Hepatocyte (in vitro differentiated cells): ENCODE measurements at regions not wholly inside any gene's neighbourhood (a gene's known extent, or its start where the extent isn't known, plus 50 kb on each side); places are given as distances from the start of the nearest gene placed in this dataset.

Experiments used
- DNase-seq: peaks from one replicate; pipeline ENCODE4 v3.0.0-alpha.2; 2016; ENCODE audit warnings: low spot score
- H2AFZ ChIP-seq: fragments of 200-600 bp; sonication (generic); 2 replicates; pipeline ENCODE4 v1.6.0; 2016; ENCODE audit warnings: antibody characterized with exemption, mild to moderate bottlenecking
- H3K27ac ChIP-seq: fragments of 200-600 bp; sonication (generic); 2 replicates; pipeline ENCODE4 v1.5.1; 2016; ENCODE audit warnings: mild to moderate bottlenecking
- H3K27me3 ChIP-seq: fragments of 200-600 bp; sonication (generic); 2 replicates; pipeline ENCODE4 v1.6.1; 2016
- H3K36me3 ChIP-seq: fragments of 200-600 bp; sonication (generic); replicated peaks from 2 replicates; pipeline ENCODE4 v1.5.1; 2016; ENCODE audit warnings: low read depth; ENCODE audit not compliant: insufficient read depth
- H3K4me1 ChIP-seq: fragments of 200-600 bp; sonication (generic); 2 replicates; pipeline ENCODE4 v1.5.1; 2016; ENCODE audit warnings: mild to moderate bottlenecking, moderate library complexity; ENCODE audit not compliant: insufficient read depth
- H3K4me2 ChIP-seq: fragments of 200-600 bp; sonication (generic); 2 replicates; pipeline ENCODE4 v1.6.0; 2016
- H3K4me3 ChIP-seq: fragments of 200-600 bp; sonication (generic); 2 replicates; pipeline ENCODE4 v1.5.1; 2016; ENCODE audit warnings: mild to moderate bottlenecking
- H3K79me2 ChIP-seq: fragments of 200-600 bp; sonication (generic); 2 replicates; pipeline ENCODE4 v1.6.0; 2017; ENCODE audit warnings: mild to moderate bottlenecking
- H3K9me2 ChIP-seq: fragments of 200-600 bp; sonication (generic); replicated peaks from 2 replicates; pipeline ENCODE4 v1.6.0; 2017; ENCODE audit warnings: mild to moderate bottlenecking; ENCODE audit not compliant: insufficient read depth
- H3K9me3 ChIP-seq: fragments of 200-600 bp; sonication (generic); 2 replicates; pipeline ENCODE4 v1.5.1; 2016; ENCODE audit warnings: low read depth, mild to moderate bottlenecking
- H4K20me1 ChIP-seq: fragments of 200-600 bp; sonication (generic); 2 replicates; pipeline ENCODE4 v1.6.0; 2016; ENCODE audit warnings: mild to moderate bottlenecking; ENCODE audit not compliant: insufficient read depth, poor library complexity, severe bottlenecking
- EZH2 ChIP-seq: fragments of 200-600 bp; sonication (generic); IDR thresholded peaks from 2 replicates; pipeline ENCODE4 v1.6.1; 2016; ENCODE audit warnings: antibody characterized with exemption, mild to moderate bottlenecking, borderline replicate concordance
- EZH2phosphoT487 ChIP-seq: fragments of 200-600 bp; sonication (generic); IDR thresholded peaks from one replicate; pipeline ENCODE4 v1.6.1; 2018; ENCODE audit warnings: antibody characterized with exemption, mild to moderate bottlenecking, low read depth, moderate library complexity; ENCODE audit not compliant: unreplicated experiment, severe bottlenecking
- WGBS: methylation state at CpG from one replicate; pipeline ENCODE4 v1.1.6; 2016; ENCODE audit warnings: low lambda C conversion rate; ENCODE audit errors: missing lambda C conversion rate; 5-methylcytosine and 5-hydroxymethylcytosine counted together
- TF ChIP-seq, protein P1 (sequence below): fragments of 200-600 bp; sonication (generic); IDR thresholded peaks from 2 replicates; pipeline ENCODE4 v1.5.1; 2016; ENCODE audit warnings: antibody characterized with exemption, mild to moderate bottlenecking; ENCODE audit not compliant: poor library complexity

DNA sequence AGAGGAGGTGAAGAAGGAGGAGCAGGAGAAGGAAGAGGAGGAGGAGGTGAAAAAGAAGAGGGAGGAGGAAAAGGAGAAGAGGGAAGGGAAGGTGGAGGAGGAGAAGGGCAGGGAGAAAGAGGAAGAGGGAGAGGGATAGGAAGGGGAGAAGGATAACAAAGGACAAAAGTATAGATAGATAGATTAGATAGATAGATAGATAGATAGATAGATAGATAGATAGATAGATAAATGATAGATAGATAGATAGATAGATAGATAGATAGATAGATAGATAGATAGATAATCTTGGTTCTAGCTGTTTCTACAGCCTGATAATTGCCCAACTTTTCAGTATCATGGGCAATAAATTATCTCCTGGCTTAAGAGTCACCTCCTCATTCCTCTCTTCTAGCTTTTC lies 296.2 kb upstream of the C16orf82 start:
- H3K9me3 ChIP-seq: no peaks in the 10 kb centered on the region
- H2AFZ ChIP-seq: no peak overlapping the region
- H3K27ac ChIP-seq: no peak overlapping the region
- no peaks in the 10 kb centered on the region for H3K4me1 ChIP-seq
- H3K36me3 ChIP-seq: no peaks in the 10 kb centered on the region
- H3K4me3 ChIP-seq: no peak overlapping the region
- no peak for TF ChIP-seq EZH2
- TF ChIP-seq EZH2phosphoT487: no peak
- TF ChIP-seq, protein P1, sequence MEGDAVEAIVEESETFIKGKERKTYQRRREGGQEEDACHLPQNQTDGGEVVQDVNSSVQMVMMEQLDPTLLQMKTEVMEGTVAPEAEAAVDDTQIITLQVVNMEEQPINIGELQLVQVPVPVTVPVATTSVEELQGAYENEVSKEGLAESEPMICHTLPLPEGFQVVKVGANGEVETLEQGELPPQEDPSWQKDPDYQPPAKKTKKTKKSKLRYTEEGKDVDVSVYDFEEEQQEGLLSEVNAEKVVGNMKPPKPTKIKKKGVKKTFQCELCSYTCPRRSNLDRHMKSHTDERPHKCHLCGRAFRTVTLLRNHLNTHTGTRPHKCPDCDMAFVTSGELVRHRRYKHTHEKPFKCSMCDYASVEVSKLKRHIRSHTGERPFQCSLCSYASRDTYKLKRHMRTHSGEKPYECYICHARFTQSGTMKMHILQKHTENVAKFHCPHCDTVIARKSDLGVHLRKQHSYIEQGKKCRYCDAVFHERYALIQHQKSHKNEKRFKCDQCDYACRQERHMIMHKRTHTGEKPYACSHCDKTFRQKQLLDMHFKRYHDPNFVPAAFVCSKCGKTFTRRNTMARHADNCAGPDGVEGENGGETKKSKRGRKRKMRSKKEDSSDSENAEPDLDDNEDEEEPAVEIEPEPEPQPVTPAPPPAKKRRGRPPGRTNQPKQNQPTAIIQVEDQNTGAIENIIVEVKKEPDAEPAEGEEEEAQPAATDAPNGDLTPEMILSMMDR: no peak
- H3K9me2 ChIP-seq: no peaks in the 10 kb centered on the region
- no peak for DNase-seq
- H4K20me1 ChIP-seq: no peaks in the 10 kb centered on the region
- no peak overlapping the region for H3K4me2 ChIP-seq
- peaks cover 4% of the 10 kb centered on the region for H3K27me3 ChIP-seq
- H3K79me2 ChIP-seq: no peaks in the 10 kb centered on the region

GRCh38 chr16:26772503-26772902 lies 294.2 kb upstream of the C16orf82 start:
- Histone ChIP-seq H3K9me2 (no peaks in the 10 kb centered on the region), H3K4me3 (no peak overlapping the region), H3K27ac (no peak overlapping the region), H3K4me2 (no peak overlapping the region), H2AFZ (no peak overlapping the region), H4K20me1 (no peaks in the 10 kb centered on the region), H3K4me1 (no peaks in the 10 kb centered on the region), H3K9me3 (no peaks in the 10 kb centered on the region), H3K27me3 (peaks cover 4% of the 10 kb centered on the region), H3K36me3 (no peaks in the 10 kb centered on the region), H3K79me2 (no peaks in the 10 kb centered on the region)
- WGBS: 38% methylated on average over 2 of the region's 2 CpGs
- DNase-seq: no peak
- TF ChIP-seq, protein P1: no peak
- TF ChIP-seq EZH2 (no peak), EZH2phosphoT487 (no peak)

DNA sequence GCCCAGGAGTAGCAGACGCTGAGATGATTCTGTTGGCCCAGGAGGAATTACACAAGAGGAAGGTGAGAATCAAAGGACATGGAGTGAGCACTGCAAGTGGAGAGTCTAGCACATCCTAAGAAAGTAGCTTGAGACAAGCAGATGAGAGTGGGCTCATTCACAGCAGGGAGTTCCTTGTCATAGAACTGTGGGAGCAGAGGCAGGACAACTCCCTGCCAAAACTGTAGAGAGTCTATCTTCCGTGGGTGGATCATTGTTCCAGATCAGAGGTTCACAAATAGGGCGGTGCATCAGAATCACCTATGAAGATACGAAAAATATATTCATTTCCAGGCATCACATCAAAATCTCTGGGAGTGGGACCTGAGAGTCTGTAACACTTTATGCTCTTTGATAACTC lies 288.9 kb upstream of the C16orf82 start:
- Histone ChIP-seq H3K4me2 (no peak overlapping the region), H3K4me3 (no peak overlapping the region), H3K9me2 (no peaks in the 10 kb centered on the region), H3K27me3 (peaks cover 17% of the 10 kb centered on the region), H3K79me2 (no peaks in the 10 kb centered on the region), H2AFZ (no peak overlapping the region), H3K27ac (no peak overlapping the region), H3K4me1 (no peaks in the 10 kb centered on the region), H3K9me3 (no peaks in the 10 kb centered on the region), H3K36me3 (no peaks in the 10 kb centered on the region), H4K20me1 (no peaks in the 10 kb centered on the region)
- TF ChIP-seq EZH2phosphoT487 (no peak), EZH2 (no peak)
- TF ChIP-seq, protein P1: no peak
- no peak for DNase-seq
- 76% methylated on average over 4 of the region's 4 CpGs for WGBS

GRCh38 chr16:26787924-26788323 lies 278.8 kb upstream of the C16orf82 start:
- Histone ChIP-seq H3K9me3 (no peaks in the 10 kb centered on the region), H3K9me2 (no peaks in the 10 kb centered on the region), H3K36me3 (no peaks in the 10 kb centered on the region), H4K20me1 (no peaks in the 10 kb centered on the region), H3K27me3 (no peaks in the 10 kb centered on the region), H3K4me2 (no peak overlapping the region), H3K79me2 (no peaks in the 10 kb centered on the region), H3K4me3 (no peak overlapping the region), H3K4me1 (no peaks in the 10 kb centered on the region), H2AFZ (no peak overlapping the region), H3K27ac (no peak overlapping the region)
- WGBS: 58% methylated on average over 4 of the region's 4 CpGs
- DNase-seq: no peak
- TF ChIP-seq, protein P1: no peak
- no peak for TF ChIP-seq EZH2phosphoT487
- no peak for TF ChIP-seq EZH2
